Esophagus squamous epithelium (tissue), 5 donors: ENCODE measurements at regions not wholly inside any gene's neighbourhood (a gene's known extent, or its start where the extent isn't known, plus 50 kb on each side); places are given as distances from the start of the nearest gene placed in this dataset.

Source experiments
- DNase-seq: peaks from one replicate; lab custom pipeline; 2025; lab: John Stamatoyannopoulos, UW
- H3K27ac ChIP-seq, 4 donors: fragments of 200-600 bp; sonication (generic); one replicate each; pipeline ENCODE4 v1.5.1; 2016 to 2019; ENCODE audit warnings: mild to moderate bottlenecking in 1 of 4
- H3K27me3 ChIP-seq, 4 donors: fragments of 200-600 bp; sonication (generic); 1 replicate in 3 of 4; 2 replicates in 1 of 4; pipeline versions ENCODE4 v1.5.1 to v1.6.0; 2017 to 2021; ENCODE audit warnings: antibody characterized with exemption in 1 of 4
- H3K36me3 ChIP-seq, 3 donors: fragments of 200-600 bp; sonication (generic); one replicate each; pipeline ENCODE4 v1.5.1; 2016 to 2019
- H3K4me1 ChIP-seq, 3 donors: fragments of 200-600 bp; sonication (generic); one replicate each; pipeline ENCODE4 v1.5.1; 2017 to 2019
- H3K4me3 ChIP-seq, 4 donors: fragments of 200-600 bp; sonication (generic); 1 replicate in 3 of 4; 2 replicates in 1 of 4; pipeline ENCODE4 v1.5.1; 2016 to 2019; ENCODE audit warnings: mild to moderate bottlenecking in 2 of 4, moderate library complexity in 1 of 4
- H3K9me3 ChIP-seq, 3 donors: fragments of 200-600 bp; sonication (generic); one replicate each; pipeline ENCODE4 v1.5.1; 2016 to 2019
- POLR2A ChIP-seq, 4 donors: fragments of 450-650 bp; IDR thresholded peaks; one replicate each; pipeline ENCODE4 v1.6.1; 2017; ENCODE audit warnings: antibody characterized with exemption in 4 of 4, mild to moderate bottlenecking in 4 of 4, moderate library complexity in 3 of 4
- WGBS, 2 donors: methylation state at CpG; one replicate each; pipeline ENCODE4 v1.1.5; 2018; 5-methylcytosine and 5-hydroxymethylcytosine counted together
- intact Hi-C: fragments of 100-400 bp; cut with DNase I; formaldehyde crosslinking; loops from one replicate; pipeline ENCODE4 v1.15.0; 2022
- TF ChIP-seq, protein P1 (sequence below), 6 experiments: fragments of 450-650 bp in 4 of 6; fragments of 200-600 bp in 2 of 6; sonication (generic) in 2 of 6; IDR thresholded peaks; one replicate each; pipeline ENCODE4 v1.5.1; 2016 to 2019; ENCODE audit warnings: antibody characterized with exemption in 6 of 6, mild to moderate bottlenecking in 4 of 6, moderate library complexity in 4 of 6
- donor health status: DM: yes; HTN: yes; CAD: no.

DNA sequence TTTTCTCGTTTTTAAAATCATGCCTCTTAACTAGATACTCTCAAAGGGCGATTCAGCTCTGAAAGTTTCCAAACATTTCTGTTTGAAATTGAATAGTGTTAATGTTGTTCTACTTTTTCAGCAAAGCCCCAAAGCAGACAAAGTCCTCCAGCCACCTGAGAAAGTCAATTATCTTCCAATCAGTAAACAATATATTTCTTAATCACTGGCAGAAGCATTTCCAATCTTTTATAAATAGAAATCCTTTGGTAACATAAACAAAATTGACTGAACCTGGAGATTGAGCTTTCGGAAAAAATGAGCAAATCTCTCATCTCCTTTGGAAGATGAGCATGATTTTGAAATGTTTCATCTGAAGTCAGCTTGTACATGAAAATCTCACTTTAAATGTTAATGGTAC lies 84.4 kb upstream of the FIBIN start:
- H3K4me1 ChIP-seq, result peaks cover 0 to 29% (median 0%) of the 10 kb centered on the region in 3 donors
- no peak overlapping the region for H3K4me3 ChIP-seq
- no peaks in the 10 kb centered on the region for H3K27me3 ChIP-seq
- intact Hi-C loops, result no loop called here
- H3K9me3 ChIP-seq, result no peaks in the 10 kb centered on the region
- TF ChIP-seq, protein P1, sequence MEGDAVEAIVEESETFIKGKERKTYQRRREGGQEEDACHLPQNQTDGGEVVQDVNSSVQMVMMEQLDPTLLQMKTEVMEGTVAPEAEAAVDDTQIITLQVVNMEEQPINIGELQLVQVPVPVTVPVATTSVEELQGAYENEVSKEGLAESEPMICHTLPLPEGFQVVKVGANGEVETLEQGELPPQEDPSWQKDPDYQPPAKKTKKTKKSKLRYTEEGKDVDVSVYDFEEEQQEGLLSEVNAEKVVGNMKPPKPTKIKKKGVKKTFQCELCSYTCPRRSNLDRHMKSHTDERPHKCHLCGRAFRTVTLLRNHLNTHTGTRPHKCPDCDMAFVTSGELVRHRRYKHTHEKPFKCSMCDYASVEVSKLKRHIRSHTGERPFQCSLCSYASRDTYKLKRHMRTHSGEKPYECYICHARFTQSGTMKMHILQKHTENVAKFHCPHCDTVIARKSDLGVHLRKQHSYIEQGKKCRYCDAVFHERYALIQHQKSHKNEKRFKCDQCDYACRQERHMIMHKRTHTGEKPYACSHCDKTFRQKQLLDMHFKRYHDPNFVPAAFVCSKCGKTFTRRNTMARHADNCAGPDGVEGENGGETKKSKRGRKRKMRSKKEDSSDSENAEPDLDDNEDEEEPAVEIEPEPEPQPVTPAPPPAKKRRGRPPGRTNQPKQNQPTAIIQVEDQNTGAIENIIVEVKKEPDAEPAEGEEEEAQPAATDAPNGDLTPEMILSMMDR (IDR thresholded peaks at IDR 0.05), result no peak
- no peak for TF ChIP-seq POLR2A (IDR thresholded peaks at IDR 0.05)
- no peak for DNase-seq
- WGBS, 2 donors, result 56 to 65% methylated on average over 3 of the region's 3 CpGs
- no peaks in the 10 kb centered on the region for H3K36me3 ChIP-seq
- no peak overlapping the region for H3K27ac ChIP-seq

DNA sequence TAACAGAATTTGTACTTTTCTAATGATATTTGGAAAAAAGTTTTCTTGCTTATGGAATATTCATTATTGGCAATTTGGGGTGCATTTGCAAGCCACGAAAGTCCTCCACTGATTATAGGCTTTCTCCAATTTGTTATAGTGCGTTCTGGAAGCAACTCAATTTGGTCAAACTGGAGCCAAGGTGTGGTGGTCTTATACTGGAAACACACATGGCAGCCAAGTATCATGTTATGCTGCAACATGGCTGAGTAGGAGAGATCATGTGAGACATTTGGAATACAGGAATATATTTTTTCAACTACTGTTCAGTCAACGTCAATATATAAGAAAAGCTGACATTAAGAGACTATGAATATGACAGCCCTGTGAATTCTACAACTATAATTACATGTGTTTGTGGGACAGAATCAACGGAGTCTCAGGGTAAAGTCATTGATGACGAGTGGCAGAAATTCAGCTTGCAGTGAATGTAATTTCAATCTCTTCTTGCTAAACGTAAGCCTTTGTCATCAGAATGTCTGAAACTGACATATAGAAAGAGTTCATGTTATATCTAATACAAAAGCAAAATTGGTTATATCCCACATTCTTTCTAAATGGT lies 83.8 kb upstream of the FIBIN start:
- Histone ChIP-seq H3K27me3 (no peaks in the 10 kb centered on the region), H3K4me3 (no peak overlapping the region), H3K4me1 (peaks cover 0 to 28% (median 0%) of the 10 kb centered on the region in 3 donors), H3K27ac (no peak overlapping the region), H3K9me3 (no peaks in the 10 kb centered on the region), H3K36me3 (no peaks in the 10 kb centered on the region)
- no peak for DNase-seq
- WGBS, 2 donors, result 74 to 80% methylated on average over 6 of the region's 6 CpGs
- TF ChIP-seq, protein P1 (IDR thresholded peaks at IDR 0.05), result no peak
- no peak for TF ChIP-seq POLR2A (IDR thresholded peaks at IDR 0.05)
- intact Hi-C loops, result no loop called here

DNA sequence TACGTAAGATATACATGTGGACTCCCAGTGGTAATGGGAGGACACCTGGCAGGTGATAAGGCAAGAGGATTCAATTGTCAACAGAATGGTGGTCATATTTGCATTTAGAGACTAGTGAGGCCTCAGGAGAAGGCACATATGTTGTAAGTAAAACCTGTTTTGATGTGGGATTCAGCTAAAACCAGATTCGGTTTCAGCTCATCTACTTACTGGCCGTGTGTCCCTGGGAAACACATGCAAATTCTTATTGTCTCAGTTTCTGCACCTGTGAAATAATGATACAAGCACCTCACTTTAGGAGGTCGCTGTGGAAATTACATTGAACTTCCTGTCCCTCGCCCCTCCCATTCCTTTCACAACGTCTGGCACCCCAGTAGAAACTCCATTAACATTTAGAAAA lies 78.9 kb upstream of the FIBIN start:
- TF ChIP-seq POLR2A (IDR thresholded peaks at IDR 0.05), result no peak
- TF ChIP-seq, protein P1 (IDR thresholded peaks at IDR 0.05), result no peak
- WGBS, 2 donors, result 78 to 81% methylated on average over 6 of the region's 6 CpGs
- no peak overlapping the region for H3K27ac ChIP-seq

DNA sequence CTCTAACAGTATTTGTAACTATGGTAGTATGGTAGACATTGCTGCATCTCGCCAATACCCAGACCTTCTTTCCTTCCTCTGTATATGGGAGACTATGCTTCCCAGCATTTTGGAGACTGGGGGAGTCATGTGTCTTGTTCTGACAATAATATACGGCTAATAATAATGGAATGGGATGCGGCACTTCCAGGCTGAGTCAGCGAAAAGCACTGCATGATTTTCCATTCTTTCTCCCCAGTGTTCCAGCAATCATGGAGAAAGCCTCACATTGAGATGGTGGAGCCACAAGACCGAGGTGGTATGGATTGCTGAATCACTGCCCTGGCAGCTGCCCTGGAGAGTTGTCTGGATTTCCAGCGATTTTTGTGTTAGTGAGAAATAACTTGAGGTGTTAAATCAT lies 77.1 kb upstream of the FIBIN start:
- Histone ChIP-seq H3K27ac (no peak overlapping the region), H3K27me3 (no peaks in the 10 kb centered on the region), H3K36me3 (no peaks in the 10 kb centered on the region), H3K9me3 (no peaks in the 10 kb centered on the region), H3K4me3 (no peak overlapping the region), H3K4me1 (no peaks in the 10 kb centered on the region)
- intact Hi-C loops, result no loop called here
- TF ChIP-seq POLR2A (IDR thresholded peaks at IDR 0.05), result no peak
- TF ChIP-seq, protein P1 (IDR thresholded peaks at IDR 0.05), result no peak
- WGBS, 2 donors, result 86% methylated on average over 6 of the region's 6 CpGs
- no peak for DNase-seq

More for the DNA sequence above, 78.9 kb upstream of the FIBIN start:
- Histone ChIP-seq H3K4me3 (no peak overlapping the region), H3K4me1 (peaks cover 0 to 16% (median 0%) of the 10 kb centered on the region in 3 donors), H3K27me3 (no peaks in the 10 kb centered on the region), H3K9me3 (no peaks in the 10 kb centered on the region), H3K36me3 (no peaks in the 10 kb centered on the region)
- intact Hi-C loops, result no loop called here
- no peak for DNase-seq

DNA sequence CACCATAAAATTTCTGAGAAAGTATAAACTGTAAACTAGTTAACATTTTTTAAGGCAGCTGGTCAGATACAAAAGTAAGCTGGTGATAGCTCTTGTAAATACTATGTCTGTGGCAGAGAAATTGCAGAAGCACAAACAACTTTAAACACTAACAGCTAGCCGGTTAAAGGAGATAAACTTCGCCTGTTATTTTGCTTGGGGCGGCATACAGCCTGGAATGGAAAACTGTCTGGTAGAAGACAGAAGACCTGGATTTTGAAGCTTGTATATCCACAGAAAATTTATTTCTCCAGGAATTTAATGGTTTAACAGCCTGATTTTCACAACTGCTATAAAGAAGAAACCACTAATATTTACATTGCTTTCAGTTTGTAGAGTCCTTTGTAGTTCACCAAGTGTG lies 65.3 kb upstream of the FIBIN start:
- intact Hi-C loops, result no loop called here
- 80 to 88% methylated on average over 3 of the region's 3 CpGs for WGBS, 2 donors
- no peak for DNase-seq
- H3K27ac ChIP-seq, result no peak overlapping the region
- H3K4me1 ChIP-seq, result no peaks in the 10 kb centered on the region
- TF ChIP-seq, protein P1 (IDR thresholded peaks at IDR 0.05), result no peak
- no peak for TF ChIP-seq POLR2A (IDR thresholded peaks at IDR 0.05)
- H3K27me3 ChIP-seq, result no peaks in the 10 kb centered on the region
- H3K36me3 ChIP-seq, result no peaks in the 10 kb centered on the region
- H3K4me3 ChIP-seq, result no peak overlapping the region
- H3K9me3 ChIP-seq, result no peaks in the 10 kb centered on the region
